ENCODE measurements at regions not wholly inside any gene's neighbourhood (a gene's known extent, or its start where the extent isn't known, plus 50 kb on each side); places are given as distances from the start of the nearest gene placed in this dataset.

DNA sequence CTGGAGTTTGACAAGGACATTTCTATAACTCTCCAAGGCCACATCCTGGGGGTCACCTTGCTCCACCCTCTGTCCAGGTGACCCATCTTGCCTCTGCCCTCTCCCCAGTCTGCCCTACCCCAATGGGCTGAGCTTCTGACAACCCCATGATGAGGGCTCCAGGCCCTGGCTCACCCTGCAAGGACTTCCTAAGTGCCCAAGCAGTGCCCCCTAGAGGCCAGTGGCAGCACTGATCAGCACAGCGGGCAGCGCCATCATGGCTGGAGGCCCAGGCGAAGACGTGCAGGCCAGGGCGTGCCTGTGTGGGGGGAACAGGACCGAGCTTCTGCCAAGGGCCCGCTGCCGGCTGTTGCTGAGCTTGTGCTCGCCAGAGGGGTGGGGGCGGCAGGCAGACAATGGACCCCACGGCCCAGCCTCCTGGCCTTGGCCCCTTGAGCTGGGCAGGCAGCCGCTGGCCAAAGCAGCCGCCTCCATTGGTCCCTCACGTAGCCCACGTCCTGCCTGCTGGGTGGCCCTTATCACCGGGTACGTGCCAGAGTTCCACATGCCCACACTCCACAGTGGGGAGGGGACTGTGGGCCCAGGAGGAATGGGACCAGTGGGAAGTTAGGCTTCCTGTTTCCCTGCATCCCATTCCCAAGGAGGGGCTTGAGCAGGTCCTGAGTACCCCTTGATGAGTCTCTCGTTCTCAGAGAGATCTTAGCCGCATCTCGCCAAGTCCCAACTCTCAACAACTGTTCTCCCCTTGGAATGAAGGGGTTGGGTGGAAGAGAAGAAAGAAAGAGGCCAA, 64.3 kb downstream of the MRPL14 start:
- DNase-seq = no peak

DNA sequence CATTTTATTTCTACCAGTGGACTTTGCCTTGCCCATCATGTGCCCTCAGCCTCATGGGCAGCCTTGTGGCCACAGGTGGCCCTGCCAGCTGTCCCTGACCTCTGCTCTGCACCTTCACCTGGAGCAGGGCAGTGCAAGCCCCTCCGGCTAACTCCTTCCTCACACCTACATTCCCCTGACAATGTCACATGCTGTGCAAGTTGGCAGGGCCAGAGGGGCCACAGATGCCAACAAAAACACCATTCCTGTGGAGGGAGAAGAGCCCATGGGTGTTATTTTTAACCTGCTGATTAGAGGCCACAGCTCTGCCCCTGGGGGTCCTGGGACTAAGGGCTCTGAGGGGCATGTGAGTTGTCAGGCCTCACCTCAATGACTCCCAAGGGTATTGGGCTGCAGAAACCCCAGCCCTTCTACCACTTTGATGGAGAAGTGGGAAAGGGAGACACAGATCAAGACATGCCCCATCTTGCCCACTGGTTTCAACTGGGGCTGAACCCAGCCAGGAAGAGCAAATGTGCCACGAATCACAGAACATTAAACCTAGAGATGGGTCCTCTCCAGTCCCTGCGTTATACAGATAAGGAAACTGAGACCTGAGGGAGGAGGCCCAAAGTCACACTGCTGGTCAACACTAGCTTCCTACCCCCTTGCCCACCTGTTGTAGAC, 65.0 kb downstream of the MRPL14 start:
- DNase-seq = no peak

DNA sequence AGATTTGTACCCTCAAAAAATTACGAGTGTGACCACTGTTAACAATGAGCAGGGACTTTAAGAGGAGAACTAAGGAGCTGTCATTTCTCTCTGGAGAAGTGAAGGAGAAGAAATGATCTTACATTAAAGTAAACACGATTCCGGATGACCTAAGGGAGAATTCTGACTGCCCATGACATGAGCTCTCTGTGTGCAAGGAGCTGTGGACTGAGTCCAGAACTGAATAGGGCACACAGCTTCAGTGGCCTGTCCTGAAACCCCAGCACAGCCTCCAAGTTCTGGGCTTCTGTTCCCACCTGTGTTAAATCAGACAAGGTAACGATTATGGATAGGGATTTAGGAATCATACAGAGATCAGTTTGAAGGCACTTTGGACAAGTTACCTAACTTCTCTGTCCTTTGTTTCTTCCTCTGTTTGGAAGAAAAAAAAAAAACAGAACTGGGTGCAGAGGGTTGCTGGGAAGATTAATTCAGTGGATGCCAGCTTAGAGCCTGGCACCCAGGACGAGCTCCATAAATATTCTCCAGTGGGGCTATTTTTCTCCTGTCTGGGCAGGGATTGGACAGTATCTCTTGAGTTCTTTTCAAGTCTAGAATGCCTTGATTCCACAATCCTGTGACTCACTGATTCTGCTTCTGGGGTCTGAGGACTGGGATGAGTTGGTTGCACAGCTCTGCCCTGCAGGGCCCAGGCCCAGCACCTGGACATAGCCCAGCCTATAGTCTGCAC, 65.7 kb downstream of the MRPL14 start:
- DNase-seq = no peak

DNA sequence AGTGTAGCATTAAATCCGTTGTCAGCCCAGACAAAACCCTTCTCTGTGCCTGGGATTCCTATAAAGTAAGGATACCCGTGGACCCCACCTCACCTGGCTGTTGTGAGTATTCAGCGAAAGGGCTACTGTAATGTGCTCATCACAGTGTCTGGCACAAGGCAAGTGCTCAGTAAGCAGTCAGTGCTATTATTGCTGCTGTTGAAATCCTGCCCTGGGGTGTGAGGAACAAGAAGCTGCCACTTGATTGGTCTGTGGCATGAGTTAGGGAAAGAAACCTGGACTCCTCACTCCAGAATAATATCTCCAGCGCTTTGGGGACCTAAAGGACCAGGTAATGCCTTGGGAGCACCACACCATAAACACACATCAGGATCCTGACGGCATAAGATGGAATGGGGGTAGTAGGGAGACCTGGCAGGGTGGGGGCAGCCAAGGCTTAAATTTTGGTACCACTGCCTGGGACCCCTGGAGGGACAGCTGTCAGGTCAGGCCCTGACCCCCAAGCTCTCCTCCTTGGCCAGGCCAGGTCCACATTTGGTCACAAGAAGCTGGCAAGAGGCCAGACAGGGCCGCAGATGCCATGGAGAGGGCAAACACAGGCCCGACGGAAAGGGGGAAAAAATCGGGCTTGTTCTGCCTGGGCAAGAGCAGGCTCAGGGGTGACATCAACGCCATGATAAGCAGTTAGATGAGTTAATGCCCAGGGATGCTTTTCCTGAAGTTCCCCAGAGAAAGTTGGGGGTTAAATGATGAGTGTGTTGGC, 66.5 kb downstream of the MRPL14 start:
- no peak for DNase-seq

DNA sequence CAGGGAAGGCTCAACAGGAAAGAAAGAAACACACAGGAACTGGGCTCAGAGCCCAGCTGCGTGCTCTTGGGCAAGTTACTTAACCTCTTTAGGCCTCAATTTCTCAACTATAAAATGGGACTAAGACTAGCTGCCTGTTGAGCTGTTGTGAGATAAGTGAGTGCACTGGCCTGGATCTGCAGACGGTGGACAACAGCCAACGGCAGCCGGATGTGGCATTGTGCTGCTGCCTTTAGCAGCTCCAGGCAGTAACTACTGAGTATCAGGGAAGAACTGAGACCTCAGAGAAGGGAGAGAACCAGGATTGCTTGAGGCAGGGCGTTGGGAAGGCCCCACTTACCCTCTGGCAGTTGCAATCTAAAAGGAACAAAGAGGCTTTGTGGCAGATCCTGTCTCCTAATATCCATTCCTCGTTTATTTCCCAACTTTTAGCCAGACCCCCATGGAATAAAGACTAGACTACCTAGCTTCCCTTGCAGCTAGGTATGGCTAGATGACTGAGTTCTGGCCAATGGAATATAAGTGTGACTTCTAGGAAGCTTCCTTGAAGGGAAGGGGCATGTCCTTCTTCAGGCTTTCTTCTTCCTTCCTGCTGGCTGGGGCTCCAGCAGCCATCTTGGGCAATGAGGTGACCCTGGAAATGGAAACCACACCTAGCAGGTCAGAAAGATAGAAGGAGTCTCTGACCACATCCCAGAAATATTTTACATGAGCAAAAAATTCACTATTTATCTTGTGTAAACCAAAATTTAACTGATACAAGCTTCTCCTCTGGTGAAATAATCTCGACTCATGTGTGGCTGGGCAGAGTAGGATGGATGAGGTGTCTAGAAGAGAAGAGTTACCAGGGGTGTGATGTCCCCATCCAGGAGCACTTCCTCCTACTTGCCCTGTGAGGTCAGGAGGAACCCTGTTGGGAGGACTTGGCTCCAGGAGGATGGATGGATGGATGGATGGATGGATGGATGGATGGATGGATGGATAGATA, 67.6 kb downstream of the MRPL14 start:
- no peak for DNase-seq

DNA sequence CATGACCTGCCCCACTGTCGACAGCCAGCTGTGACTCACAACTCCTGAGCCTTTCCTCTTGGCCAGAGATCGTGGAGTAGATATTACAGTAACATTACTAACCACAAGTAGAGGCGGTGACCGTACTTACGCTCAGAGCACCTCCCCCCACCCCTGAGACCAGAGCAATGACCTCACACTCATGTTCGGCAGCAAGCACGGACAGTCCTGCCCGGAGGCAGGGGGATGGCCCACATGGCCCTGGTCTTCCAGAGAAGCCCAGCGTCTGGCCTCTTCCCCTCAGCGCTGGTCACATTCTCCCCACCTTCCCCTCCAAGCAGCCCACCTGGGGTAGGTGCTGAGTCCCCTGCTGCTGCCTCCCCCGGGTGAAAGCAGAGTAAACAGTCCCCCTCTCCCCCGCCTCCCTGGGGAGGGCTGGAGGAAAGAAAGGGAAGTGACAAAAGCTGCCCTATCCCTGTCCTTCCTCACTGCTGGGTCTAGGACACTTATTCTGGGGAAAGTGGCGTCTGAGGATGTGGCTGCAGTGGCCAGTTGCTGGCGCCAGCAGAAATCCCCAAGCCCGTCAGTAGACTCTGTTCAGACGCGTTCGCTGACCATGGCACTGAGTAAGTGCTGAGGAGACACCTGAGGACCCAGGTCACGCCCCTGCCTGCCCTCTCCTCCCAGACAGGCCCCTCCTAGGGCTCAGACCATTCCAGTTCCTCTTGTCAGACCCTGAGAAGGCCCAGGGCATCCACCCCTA, 68.5 kb downstream of the MRPL14 start:
- DNase-seq = no peak

DNA sequence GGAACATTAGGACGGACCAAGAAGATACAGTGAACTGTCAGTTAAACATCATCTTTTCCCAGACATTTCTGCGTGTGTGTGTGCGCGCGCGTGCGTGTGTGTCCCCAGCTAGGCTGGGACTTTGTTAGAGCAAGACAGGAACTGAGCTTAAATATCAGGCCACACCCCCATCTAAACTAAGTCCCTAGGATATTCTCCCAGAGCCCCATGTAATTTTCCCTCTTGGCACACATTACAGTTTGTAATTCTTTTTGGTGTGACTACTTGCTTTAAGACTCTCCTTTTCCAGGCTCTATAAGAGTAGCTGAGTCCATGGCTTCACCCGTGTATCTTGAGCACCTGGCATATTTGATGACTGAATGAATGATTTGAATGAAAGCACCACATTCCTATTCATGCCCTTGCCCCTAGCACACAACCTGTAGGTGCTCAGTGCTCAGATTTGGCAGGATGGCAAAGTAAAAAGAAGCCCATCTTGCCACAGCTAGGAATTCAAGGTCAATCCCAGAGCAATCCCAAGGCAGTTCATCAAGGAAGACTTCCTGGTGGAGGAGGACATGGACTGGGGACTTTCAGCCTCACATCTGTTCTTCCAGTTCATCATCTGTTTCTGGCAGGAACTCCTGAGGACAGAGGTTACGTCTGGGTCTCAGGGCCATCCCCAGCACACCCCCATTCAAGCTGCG, 69.2 kb downstream of the MRPL14 start:
- no peak for DNase-seq

DNA sequence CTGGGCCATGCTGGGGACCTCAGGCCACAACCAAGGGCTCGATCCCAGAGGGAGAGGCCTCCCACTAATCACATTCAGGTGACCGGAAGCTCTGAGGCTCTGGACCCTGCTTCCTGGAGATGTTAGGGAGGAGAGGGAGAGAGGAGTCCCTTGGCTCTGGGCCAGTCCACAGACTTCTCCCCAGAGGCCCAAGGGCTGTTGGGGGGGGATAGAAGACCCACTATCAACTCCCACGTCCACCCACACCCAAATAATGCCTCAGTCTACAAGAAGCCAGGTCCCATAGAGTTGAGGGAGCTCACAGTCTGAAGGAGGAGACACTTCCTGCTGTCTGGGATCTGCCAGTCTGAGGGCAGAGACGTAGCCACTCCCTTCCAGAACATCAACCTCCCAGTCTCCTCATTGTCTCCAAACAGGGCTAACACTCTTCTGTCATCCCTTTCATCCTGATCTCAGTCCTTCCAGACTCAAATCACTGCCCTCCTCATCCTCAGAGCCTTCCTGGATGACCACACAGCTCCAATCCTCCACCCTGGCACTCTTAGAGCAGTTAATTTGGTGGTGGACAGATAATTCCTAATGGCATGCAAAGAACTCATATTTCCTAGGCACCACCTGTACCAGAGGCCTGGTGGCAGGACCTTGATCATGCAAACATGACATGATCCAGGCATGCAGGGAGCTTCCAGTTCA, 69.9 kb downstream of the MRPL14 start:
- no peak for DNase-seq

DNA sequence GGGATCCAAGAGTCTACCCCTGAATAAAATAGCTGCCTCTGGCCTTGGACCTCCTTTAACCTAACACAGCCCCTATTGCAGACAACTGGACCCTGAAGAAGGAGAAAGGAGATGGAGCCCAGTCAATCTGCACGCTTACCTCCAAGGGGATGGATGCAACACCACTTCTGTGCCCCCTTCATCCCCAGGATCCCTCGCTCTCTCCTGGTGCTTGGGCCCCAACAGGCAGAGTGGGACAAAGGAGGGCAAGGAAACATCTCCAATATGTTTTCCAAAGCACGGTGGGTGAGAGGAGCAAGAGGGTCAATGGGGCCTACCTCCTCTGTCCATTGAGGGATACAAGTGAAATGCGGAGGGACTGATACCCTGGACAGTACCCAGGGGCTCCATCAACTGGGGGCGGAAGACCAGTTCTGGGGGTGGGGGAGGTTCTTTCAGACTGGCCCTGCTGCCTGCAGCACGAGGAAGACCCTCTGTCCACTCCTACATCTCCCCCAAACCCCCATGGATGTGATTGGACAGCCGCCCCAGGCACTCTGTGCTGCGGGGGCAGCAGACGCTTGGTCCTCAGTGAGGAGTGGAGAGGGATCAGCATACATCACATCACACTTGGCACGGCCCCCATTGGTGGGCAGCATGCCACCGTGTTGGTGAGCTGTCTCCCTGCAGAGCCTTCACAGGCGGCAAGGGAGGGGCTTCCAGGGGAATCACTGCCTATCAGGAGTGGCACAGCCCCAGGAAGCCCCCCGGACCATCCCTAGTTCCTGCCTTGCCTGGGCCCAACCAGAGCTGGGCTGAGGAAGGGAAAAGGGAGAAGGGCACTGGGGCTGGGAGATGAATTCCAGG, 70.6 kb downstream of the MRPL14 start:
- DNase-seq = no peak

DNA sequence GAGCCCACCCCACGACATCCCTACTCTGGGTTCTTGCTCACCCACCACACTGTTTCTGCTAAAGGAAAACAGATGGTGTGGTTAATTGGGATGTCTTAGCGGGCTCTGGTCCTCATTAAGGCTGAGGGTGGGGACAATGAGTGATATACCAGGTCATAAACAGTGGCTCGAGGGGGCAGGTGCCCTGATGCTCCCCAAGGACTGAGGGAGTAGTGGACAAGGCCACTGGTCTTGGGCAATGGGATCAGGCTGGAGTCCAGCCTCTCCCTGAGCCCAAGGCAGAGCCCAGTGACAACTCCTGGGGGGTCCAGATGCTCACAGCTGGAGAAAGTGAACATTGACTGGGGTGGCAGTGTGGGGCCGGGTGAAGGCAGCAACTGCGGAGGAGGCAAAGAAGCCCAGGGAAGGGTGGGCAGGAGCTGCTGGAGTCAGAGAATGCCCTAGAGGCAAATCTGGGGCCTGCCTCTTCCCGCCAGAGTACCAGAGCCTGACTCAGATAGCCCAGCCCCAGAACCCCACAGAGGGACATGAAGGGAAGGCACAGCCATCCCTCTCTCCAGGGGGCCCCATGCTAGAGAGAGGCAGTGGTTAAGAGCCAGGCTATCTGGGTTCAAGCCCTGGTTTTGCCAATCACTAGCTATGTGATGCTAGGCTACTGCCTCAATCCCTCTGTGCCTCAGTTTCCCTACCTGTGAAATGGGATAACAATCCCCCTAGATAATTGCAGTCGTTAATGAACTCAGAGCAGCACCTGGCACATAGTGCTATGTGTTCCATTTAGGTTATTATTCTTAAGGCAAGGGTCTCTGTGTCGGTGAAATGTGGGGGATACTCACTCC, 72.3 kb downstream of the MRPL14 start:
- no peak for DNase-seq

DNA sequence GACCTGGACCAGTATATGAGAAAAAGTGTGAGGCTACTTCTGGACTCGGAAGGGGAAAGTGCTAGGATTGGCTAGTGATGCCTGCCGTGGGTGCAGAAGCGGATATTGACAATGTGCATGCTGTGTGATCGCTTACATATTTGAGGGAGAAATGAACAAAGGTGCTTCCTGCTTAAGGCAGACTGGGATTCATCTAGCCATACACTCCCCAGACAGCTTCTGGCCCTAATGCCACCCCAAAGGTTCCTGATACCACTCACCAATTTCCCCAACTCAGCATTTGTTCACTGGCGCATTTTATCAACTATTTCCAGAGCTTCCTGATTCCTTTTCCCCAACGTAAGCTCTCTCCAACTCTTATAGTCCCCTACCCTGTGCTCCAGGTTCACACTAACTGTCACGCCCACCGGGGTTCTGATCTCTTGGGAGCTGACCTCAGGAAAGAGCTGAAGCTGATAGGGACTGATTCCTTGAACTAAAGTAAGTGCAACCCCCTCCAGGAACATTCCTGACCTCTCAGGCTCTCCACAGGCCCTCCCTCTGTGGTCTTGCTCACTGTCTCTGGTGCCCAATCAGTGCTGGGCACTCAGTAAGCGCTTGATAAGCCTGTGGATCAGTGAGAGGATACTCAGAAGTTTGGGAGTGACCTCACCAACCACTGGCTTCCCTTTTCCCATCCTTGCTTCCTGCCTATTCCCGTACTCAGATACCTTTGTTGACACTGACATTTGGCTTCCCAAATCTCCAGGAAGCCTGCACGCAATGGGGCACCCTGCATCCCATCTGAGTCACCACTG, 73.3 kb downstream of the MRPL14 start:
- no peak for DNase-seq

DNA sequence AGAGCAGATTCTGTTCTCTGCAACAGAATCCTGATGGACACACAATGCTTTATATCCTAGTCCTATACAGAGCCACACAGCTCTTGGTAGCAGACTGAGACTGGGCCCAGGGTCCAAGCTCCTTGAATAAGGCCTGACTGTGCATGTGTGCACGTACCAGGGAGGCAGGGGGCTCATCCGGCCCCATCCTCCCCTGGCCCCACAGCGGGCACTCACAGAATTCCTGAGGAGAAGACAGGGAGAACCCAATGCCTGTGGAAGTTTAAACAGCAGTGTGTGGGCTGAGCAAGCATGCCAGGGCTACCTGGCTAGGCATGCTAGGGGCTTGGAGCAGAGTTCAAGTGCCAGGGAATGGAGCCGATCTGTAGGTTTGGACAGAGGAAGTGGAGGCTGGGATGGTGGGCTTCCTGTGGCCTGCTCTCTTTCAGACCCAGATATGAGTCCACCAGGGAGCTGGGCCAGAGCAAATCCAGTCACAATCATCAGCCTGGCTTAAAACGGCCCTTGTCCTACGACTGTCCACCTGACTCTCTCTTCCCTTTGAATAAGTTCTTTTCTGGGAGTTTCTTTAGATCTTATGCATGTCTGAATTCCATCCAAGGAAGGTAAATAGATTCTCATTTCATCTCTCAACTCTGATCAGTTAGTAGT, 74.0 kb downstream of the MRPL14 start:
- DNase-seq = no peak

DNA sequence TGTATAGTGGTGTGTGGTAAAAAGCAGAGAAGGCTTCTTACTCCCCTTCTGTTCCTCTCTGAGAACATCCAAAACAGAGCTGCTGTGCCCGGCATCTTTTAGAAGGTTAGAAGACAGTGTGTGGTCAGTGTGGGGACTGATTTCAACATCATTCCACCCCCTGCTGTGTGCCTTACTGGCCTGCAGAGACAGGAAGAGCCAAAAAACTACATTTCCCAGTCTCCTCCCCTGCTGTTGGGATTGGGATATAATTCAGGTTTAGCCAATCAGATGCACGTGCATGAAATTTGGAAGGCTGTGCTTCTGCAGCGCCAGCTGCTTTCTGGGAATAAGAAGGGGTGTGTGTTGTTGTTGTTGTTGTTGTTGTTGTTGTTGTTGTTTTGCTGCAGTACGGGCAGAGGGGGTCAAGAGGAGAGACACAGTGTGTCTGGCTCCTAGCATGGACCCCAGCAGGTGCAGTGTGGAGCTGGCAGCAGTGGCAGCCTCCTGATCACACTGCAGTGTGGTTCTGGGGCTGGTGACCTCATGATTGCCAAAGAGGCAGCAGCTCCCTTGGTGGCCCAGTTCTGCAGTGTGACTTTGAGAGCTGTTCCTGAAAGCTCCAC, 74.7 kb downstream of the MRPL14 start:
- DNase-seq = no peak

DNA sequence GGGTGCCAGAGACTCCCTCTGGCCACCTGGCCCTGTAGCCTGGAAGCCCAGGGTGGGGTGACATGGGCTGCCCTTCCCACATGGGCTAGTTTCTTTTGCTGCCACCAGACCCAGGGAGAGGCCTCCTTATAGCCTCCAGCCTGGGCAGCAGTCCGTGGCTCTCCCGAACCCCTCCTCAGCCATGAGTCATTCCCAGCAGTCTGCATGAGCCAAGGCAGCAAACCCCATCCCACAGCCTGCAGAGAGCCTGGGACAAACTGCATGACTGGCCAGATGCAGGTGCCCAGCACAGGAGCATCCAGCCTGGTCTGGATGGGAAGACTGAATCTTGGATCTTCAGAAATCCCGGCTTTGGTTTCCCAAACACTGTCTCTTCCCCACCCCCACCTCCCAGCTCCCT, 75.7 kb downstream of the MRPL14 start:
- no peak for DNase-seq

DNA sequence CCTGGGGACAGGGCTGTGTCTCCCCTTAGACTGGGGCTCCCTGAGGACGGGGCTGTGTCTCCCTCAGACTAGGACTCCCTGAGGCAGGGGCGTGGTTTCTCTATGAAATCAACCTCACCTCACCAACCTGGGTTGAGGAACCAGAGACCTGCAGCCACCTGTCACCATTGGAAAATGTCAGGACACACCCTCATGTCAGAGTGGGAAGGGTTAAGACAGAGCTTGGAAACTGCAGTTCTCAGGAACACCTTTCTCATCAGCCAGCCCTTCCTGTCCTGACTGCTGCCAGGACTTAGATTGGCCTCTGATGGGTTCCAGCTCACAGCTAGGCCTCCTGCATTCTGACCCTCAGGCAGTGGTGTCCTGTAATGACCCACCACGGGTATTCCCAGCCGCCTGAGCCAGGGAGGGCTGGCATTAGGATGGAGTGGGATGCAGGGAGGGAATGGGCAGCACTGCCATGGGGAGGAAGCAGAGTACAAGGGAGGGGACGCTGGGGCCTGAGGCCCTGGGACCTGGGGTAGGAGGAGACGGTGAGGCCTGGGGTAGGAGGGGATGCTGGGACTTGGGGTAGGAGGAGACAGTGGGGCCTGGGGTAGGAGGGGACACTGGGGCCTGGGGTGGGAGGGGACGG, 76.3 kb downstream of the MRPL14 start:
- no peak for DNase-seq
